ENCODE measurements at regions not wholly inside any gene's neighbourhood (a gene's known extent, or its start where the extent isn't known, plus 50 kb on each side); places are given as distances from the start of the nearest gene placed in this dataset.
"Not testable (repeated sequence)": the region's sequence is repeated elsewhere in the genome, so short reads cannot be mapped to it uniquely, and the experiment has no call there.

- DNase-seq: no peak
Observed at GRCh38 chr9:72471096-72471495, 50.3 kb upstream of the TMC1 start.

GRCh38 chr9:72467766-72468738, 53.4 kb upstream of the TMC1 start:
- peak; percentile 8 for DNase-seq

GRCh38 chr9:72465593-72465984, 55.8 kb upstream of the TMC1 start:
- no peak for DNase-seq

- DNase-seq: peak; percentile 18
Observed at GRCh38 chr9:72464857-72465592, 56.4 kb upstream of the TMC1 start.

- DNase-seq: no peak
Observed at GRCh38 chr9:72462340-72462739, 59.1 kb upstream of the TMC1 start.

GRCh38 chr9:72460342-72461312, 60.8 kb upstream of the TMC1 start:
- DNase-seq: no peak

GRCh38 chr9:72459308-72459707, 62.1 kb upstream of the TMC1 start:
- no peak for DNase-seq

GRCh38 chr9:72458153-72458552, 63.3 kb upstream of the TMC1 start:
- no peak for DNase-seq

- DNase-seq: no peak
Observed at GRCh38 chr9:72457366-72457765, 64.0 kb upstream of the TMC1 start.

- DNase-seq: peak; percentile 56
Observed at GRCh38 chr9:72454871-72455491, 66.4 kb upstream of the TMC1 start.

- DNase-seq: no peak
Observed at GRCh38 chr9:72453797-72454196, 67.6 kb upstream of the TMC1 start.

- not testable (repeated sequence) for DNase-seq
Observed at GRCh38 chr9:72446241-72446640, 75.2 kb upstream of the TMC1 start.

GRCh38 chr9:72445306-72445995, 76.0 kb upstream of the TMC1 start:
- no peak for DNase-seq

- DNase-seq: no peak
Observed at GRCh38 chr9:72444435-72444834, 77.0 kb upstream of the TMC1 start.

- DNase-seq: no peak
Observed at GRCh38 chr9:72443855-72444254, 77.6 kb upstream of the TMC1 start.

GRCh38 chr9:72441848-72442607, 77.0 kb upstream of the ZFAND5 start:
- DNase-seq: peak; percentile 24

- no peak for DNase-seq
Observed at GRCh38 chr9:72440992-72441847, 76.2 kb upstream of the ZFAND5 start.

- peak; percentile 46 for DNase-seq
Observed at GRCh38 chr9:72440378-72440777, 75.4 kb upstream of the ZFAND5 start.

GRCh38 chr9:72433616-72434267, 68.7 kb upstream of the ZFAND5 start:
- not testable (repeated sequence) for DNase-seq

Measured in midbrain (tissue), 1 donor.